HEK293T (cell line): ENCODE measurements at regions not wholly inside any gene's neighbourhood (a gene's known extent, or its start where the extent isn't known, plus 50 kb on each side); places are given as distances from the start of the nearest gene placed in this dataset.

Experiments used
- ELF4 ChIP-seq: fragments of 450-650 bp; IDR thresholded peaks from 2 replicates; pipeline ENCODE4 v1.6.1; 2017; ENCODE audit warnings: antibody characterized with exemption
- FOXA1 ChIP-seq: fragments of 450-650 bp; IDR thresholded peaks from 2 replicates; pipeline ENCODE4 v1.6.1; 2016; ENCODE audit warnings: mild to moderate bottlenecking
- FOXK2 ChIP-seq: fragments of 450-650 bp; IDR thresholded peaks from 2 replicates; pipeline ENCODE4 v1.6.1; 2016; ENCODE audit warnings: mild to moderate bottlenecking
- FOXM1 ChIP-seq: fragments of 450-650 bp; IDR thresholded peaks from 2 replicates; pipeline ENCODE4 v1.6.1; 2017; ENCODE audit warnings: mild to moderate bottlenecking, borderline replicate concordance
- SP1 ChIP-seq: fragments of 450-650 bp; IDR thresholded peaks from 2 replicates; pipeline ENCODE4 v1.6.1; 2017
- SUZ12 ChIP-seq: fragments of 450-650 bp; IDR thresholded peaks from 2 replicates; pipeline ENCODE4 v1.6.1; 2016; ENCODE audit warnings: mild to moderate bottlenecking
- TARDBP ChIP-seq: fragments of 450-650 bp; IDR thresholded peaks from 2 replicates; pipeline ENCODE4 v1.6.1; 2016
- TF ChIP-seq, protein P1 (sequence below): fragments of 450-650 bp; IDR thresholded peaks from 2 replicates; pipeline ENCODE4 v1.6.1; 2016

DNA sequence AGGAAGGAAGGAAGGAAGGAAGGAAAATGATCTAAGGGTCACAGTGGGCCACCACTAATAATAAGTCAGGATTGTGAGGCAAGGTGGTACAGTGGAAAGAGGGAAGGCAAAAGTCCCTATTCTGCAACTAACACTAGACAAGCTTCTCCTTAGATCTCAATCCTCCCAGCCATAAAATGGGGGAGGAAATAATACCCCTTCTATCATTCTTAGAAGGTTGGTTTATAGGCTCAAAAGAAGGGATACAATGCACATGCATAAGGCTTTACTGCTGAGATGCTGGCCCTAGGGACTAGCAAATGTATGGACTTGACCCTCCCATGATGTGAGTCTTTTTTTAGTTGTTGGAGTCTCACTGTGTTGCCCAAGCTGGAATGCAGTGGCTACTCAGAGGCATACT is 167.7 kb upstream of the ZNF507 start:
- no peak for TF ChIP-seq ELF4
- TF ChIP-seq SUZ12: no peak
- TF ChIP-seq FOXM1: no peak
- no peak for TF ChIP-seq SP1
- no peak for TF ChIP-seq FOXK2
- TF ChIP-seq TARDBP: no peak
- TF ChIP-seq, protein P1, sequence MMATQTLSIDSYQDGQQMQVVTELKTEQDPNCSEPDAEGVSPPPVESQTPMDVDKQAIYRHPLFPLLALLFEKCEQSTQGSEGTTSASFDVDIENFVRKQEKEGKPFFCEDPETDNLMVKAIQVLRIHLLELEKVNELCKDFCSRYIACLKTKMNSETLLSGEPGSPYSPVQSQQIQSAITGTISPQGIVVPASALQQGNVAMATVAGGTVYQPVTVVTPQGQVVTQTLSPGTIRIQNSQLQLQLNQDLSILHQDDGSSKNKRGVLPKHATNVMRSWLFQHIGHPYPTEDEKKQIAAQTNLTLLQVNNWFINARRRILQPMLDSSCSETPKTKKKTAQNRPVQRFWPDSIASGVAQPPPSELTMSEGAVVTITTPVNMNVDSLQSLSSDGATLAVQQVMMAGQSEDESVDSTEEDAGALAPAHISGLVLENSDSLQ: no peak
- no peak for TF ChIP-seq FOXA1
